Brain microvascular endothelial cell (primary cell): ENCODE measurements at regions not wholly inside any gene's neighbourhood (a gene's known extent, or its start where the extent isn't known, plus 50 kb on each side); places are given as distances from the start of the nearest gene placed in this dataset.

ENCODE experiments used
- DNase-seq: peaks from one replicate; pipeline ENCODE4 v3.0.0-alpha.2; 2020
- H3K27ac ChIP-seq: fragments of 250-450 bp; sonication (Bioruptor Pico); 2 replicates; pipeline ENCODE4 v1.5.1; 2020; ENCODE audit warnings: mild to moderate bottlenecking, moderate library complexity
- H3K27me3 ChIP-seq: fragments of 250-450 bp; sonication (Bioruptor Pico); replicated peaks from 2 replicates; pipeline ENCODE4 v1.5.1; 2020; ENCODE audit warnings: mild to moderate bottlenecking
- H3K36me3 ChIP-seq: fragments of 250-450 bp; sonication (Bioruptor Pico); replicated peaks from 2 replicates; pipeline ENCODE4 v1.5.1; 2020; ENCODE audit warnings: mild to moderate bottlenecking
- H3K4me3 ChIP-seq: 2 replicates; pipeline ENCODE4 v1.5.1; 2011; ENCODE audit warnings: low read depth, mild to moderate bottlenecking, control low read depth, low read length, moderate library complexity
- in situ Hi-C: cut with HindIII; loops from 2 replicates; pipeline ENCODE4 v1.10.0; 2017; ENCODE audit warnings: low sequenced_read_pairs, low pct_ligation_motif_present
- TF ChIP-seq, protein P1 (sequence below): IDR thresholded peaks from 2 replicates; pipeline ENCODE4 v1.5.1; 2011; ENCODE audit warnings: low read depth, mild to moderate bottlenecking, moderate library complexity, low read length, control low read depth, inconsistent platforms; ENCODE audit errors: missing control alignments

DNA sequence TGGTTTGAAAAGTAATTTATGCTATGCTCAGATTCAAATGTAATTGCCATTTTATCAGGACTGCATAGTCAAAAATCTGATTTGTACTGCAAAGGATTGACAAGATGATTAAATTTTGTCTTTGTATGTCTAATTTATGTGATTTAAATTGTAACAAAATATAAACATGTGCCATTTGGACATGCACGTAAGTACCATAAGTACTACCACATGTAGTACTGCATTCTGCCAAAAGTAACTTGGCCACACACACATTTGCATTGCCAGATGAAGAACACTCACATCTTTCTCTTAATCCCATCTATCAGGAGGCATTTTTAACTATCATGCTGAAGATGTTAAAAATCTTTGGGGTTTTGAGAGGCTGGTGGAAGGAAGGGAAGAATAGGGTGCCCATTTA, 133.3 kb downstream of the KLF12 start:
- TF ChIP-seq, protein P1, sequence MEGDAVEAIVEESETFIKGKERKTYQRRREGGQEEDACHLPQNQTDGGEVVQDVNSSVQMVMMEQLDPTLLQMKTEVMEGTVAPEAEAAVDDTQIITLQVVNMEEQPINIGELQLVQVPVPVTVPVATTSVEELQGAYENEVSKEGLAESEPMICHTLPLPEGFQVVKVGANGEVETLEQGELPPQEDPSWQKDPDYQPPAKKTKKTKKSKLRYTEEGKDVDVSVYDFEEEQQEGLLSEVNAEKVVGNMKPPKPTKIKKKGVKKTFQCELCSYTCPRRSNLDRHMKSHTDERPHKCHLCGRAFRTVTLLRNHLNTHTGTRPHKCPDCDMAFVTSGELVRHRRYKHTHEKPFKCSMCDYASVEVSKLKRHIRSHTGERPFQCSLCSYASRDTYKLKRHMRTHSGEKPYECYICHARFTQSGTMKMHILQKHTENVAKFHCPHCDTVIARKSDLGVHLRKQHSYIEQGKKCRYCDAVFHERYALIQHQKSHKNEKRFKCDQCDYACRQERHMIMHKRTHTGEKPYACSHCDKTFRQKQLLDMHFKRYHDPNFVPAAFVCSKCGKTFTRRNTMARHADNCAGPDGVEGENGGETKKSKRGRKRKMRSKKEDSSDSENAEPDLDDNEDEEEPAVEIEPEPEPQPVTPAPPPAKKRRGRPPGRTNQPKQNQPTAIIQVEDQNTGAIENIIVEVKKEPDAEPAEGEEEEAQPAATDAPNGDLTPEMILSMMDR = no peak
- Histone ChIP-seq H3K27me3 (no peaks in the 10 kb centered on the region), H3K36me3 (no peaks in the 10 kb centered on the region), H3K4me3 (no peak overlapping the region), H3K27ac (no peak overlapping the region)
- in situ Hi-C loops = no loop called here
- no peak for DNase-seq

DNA sequence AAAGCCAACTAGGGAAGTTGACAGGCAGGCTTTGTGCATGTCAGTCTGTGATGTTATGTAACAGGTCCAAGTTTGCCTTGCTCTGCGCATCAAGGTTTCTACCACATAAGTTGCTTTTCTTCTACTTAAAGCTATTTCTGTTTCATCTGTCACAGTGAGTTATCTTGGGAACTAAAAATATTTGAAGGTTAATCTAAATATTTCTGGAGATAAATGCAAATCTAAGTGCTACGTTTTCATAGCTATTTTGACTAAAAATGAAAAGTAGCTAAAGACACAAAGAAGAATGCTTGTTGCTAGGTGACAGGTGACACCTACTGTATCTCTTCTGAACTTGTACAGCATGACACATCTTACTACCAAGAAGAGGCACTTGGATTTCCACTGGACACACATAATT, 135.6 kb downstream of the KLF12 start:
- in situ Hi-C loops = no loop called here
- TF ChIP-seq, protein P1 = no peak
- H3K27me3 ChIP-seq = no peaks in the 10 kb centered on the region
- DNase-seq = no peak
- H3K4me3 ChIP-seq = no peak overlapping the region
- H3K27ac ChIP-seq = no peak overlapping the region
- H3K36me3 ChIP-seq = peaks cover 6% of the 10 kb centered on the region

DNA sequence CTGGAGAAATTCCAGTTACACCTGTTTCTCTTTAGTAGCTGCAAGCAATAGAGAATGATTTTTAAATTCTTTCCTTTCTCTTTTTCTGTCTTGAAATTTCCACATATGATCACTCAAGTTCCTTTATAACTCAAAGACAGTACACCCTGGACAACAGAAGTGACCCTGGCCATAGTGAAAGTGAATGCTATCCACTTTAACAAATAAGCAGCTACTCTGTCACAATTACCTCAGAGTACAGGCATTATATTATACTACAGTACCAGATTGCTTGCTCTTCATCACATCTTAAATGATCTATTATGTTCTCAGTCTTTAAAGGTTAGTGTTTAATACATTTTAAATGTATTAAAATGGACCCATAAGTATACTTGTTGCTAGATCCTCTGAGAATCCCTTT, 136.2 kb downstream of the KLF12 start:
- no peaks in the 10 kb centered on the region for H3K27me3 ChIP-seq
- no peak overlapping the region for H3K27ac ChIP-seq
- H3K4me3 ChIP-seq = no peak overlapping the region
- TF ChIP-seq, protein P1 = no peak
- peaks cover 6% of the 10 kb centered on the region for H3K36me3 ChIP-seq
- DNase-seq = no peak
- in situ Hi-C loops = no loop called here

DNA sequence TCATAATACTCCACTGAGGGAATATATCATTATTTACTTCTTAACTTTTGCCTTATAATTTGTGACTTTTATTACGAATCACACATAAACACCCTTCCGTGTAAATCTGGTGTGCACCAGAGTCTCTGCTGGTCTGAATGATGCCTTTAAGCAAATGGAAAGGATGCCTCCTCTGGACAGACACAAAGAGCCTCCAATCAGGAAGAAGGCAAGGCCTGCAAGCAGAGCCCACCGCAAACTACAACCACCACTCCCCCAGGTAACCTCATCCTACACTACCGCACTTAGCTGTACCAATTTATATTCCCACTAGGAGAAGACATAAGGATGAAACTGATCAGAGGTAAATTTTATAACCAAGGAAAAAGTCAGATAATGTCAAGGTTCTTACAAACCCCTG, 137.6 kb downstream of the KLF12 start:
- DNase-seq = no peak
- Histone ChIP-seq H3K36me3 (peaks cover 6% of the 10 kb centered on the region), H3K27me3 (no peaks in the 10 kb centered on the region), H3K4me3 (no peak overlapping the region), H3K27ac (no peak overlapping the region)
- TF ChIP-seq, protein P1 = no peak
- in situ Hi-C loops = no loop called here

DNA sequence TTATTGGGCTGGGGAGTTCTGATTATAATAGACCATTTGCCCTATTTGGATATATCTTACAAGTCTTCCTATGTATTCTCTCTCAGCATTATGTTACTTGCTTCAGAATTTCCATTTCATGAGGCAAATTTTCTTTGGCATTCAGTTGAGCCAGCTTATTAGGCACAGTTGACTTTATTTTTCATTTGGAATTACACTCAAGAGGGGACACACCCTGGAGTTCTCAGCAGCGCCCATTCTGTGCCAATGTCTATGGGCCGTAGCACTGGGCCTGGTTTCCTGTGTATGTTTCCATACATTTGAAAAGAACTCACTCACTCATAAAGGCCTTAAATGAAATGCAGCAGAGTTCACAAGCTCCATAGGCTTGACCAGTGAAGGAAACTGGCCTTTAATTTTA, 138.5 kb downstream of the KLF12 start:
- no peak for DNase-seq

DNA sequence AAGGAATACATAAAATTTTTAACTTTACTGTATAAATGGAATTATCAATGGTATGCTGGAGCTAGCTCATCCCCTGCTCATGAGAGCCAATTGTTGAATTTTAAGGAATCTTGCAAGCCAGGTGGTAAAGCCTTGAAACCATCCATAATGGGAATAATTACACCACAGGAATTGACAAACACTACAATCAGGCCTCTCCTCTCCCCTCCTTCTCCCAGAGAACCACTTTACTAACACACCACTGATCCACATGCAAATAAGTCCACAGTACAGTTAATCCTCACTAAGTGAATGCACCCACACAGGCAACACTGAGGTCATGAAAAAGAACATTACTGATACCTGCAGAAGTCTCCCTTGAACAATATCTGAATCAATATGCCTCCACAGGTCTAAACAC, 140.5 kb downstream of the KLF12 start:
- H3K27me3 ChIP-seq = no peaks in the 10 kb centered on the region
- no peak overlapping the region for H3K27ac ChIP-seq
- H3K36me3 ChIP-seq = peaks cover 6% of the 10 kb centered on the region
- in situ Hi-C loops = no loop called here
- H3K4me3 ChIP-seq = no peak overlapping the region
- TF ChIP-seq, protein P1 = no peak
- DNase-seq = no peak

More for the DNA sequence above, 138.5 kb downstream of the KLF12 start:
- H3K4me3 ChIP-seq = no peak overlapping the region
- TF ChIP-seq, protein P1 = no peak
- H3K36me3 ChIP-seq = peaks cover 6% of the 10 kb centered on the region
- H3K27me3 ChIP-seq = no peaks in the 10 kb centered on the region
- in situ Hi-C loops = no loop called here
- no peak overlapping the region for H3K27ac ChIP-seq
